ENCODE measurements at regions not wholly inside any gene's neighbourhood (a gene's known extent, or its start where the extent isn't known, plus 50 kb on each side); places are given as distances from the start of the nearest gene placed in this dataset.

DNA sequence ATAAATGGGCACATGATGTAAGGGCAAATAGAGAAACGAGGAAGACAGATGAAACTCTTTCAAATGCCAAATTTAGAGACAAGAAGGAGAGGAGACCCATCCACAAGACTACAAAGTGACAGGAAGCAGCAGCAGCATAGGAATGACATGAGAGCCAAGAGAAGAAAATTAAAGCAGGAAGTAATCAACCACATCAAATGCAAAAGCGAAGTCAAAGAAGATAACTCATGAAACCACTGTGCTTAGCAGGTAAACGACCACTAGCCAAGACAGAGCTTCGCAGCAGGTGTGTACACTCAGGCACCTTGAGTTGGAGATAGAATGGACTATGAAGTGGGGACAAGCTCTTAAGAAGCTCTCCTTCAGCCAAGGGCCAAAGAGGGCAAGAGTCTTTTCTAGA is 64.1 kb downstream of the KLF12 start:
- TF ChIP-seq, protein P1, sequence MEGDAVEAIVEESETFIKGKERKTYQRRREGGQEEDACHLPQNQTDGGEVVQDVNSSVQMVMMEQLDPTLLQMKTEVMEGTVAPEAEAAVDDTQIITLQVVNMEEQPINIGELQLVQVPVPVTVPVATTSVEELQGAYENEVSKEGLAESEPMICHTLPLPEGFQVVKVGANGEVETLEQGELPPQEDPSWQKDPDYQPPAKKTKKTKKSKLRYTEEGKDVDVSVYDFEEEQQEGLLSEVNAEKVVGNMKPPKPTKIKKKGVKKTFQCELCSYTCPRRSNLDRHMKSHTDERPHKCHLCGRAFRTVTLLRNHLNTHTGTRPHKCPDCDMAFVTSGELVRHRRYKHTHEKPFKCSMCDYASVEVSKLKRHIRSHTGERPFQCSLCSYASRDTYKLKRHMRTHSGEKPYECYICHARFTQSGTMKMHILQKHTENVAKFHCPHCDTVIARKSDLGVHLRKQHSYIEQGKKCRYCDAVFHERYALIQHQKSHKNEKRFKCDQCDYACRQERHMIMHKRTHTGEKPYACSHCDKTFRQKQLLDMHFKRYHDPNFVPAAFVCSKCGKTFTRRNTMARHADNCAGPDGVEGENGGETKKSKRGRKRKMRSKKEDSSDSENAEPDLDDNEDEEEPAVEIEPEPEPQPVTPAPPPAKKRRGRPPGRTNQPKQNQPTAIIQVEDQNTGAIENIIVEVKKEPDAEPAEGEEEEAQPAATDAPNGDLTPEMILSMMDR (IDR thresholded peaks at IDR 0.05), result no peak
- TF ChIP-seq POLR2A (IDR thresholded peaks at IDR 0.05), result no peak

Data from body of pancreas (tissue), 4 donors.